SH-SY5Y (cell line): ENCODE measurements at regions not wholly inside any gene's neighbourhood (a gene's known extent, or its start where the extent isn't known, plus 50 kb on each side); places are given as distances from the start of the nearest gene placed in this dataset.

Source experiments
- GATA2 ChIP-seq: IDR thresholded peaks from 2 replicates; pipeline ENCODE4 v1.6.1; 2011; ENCODE audit warnings: mild to moderate bottlenecking, low read depth, low read length
- GATA3 ChIP-seq: IDR thresholded peaks from 2 replicates; pipeline ENCODE4 v1.6.1; 2011; ENCODE audit warnings: low read depth, mild to moderate bottlenecking, low read length, moderate library complexity

- TF ChIP-seq GATA2 (no peak), GATA3 (no peak)
Observed at GRCh38 chr18:60493066-60493465, 120.5 kb upstream of the MC4R start.
